NCI-H1105 treated with DMSO at 0.1 percent for 48 hours (cell line): ENCODE measurements at regions not wholly inside any gene's neighbourhood (a gene's known extent, or its start where the extent isn't known, plus 50 kb on each side); places are given as distances from the start of the nearest gene placed in this dataset.
"Not testable (repeated sequence)": the region's sequence is repeated elsewhere in the genome, so short reads cannot be mapped to it uniquely, and the experiment has no call there.

Experiments
- DNase-seq: peaks from one replicate; lab custom pipeline; 2025; lab: John Stamatoyannopoulos, UW

- no peak for DNase-seq
These were observed 229.3 kb downstream of the PCSK1 start for GRCh38 chr5:96203761-96204160.

GRCh38 chr5:96201503-96201902 is 231.5 kb downstream of the PCSK1 start:
- DNase-seq, result no peak

DNA sequence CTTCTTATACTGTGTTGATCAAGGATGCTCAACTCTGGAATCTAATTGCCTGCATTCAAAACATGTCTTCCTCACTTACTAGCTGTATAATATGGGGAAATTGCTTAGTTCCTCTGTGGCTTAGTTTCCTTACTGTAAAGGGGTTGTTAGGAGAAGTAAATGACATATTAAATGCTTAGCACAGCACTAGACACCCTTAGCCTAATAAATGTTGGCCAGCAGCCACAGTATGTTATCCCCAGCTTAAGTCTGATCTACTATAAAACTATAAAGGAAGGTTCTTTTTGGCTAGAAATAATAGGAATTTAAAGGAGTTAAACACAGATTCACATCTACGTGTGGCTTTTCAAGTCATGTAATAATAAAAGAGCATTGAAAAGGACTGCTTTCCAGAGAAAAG is 232.4 kb downstream of the PCSK1 start:
- no peak for DNase-seq

GRCh38 chr5:96199713-96200183 is 233.3 kb downstream of the PCSK1 start:
- DNase-seq, result no peak

GRCh38 chr5:96198356-96199058 is 234.5 kb downstream of the PCSK1 start:
- no peak for DNase-seq

GRCh38 chr5:96197767-96198166 is 235.3 kb downstream of the PCSK1 start:
- DNase-seq, result not testable (repeated sequence)

GRCh38 chr5:96197347-96197746 is 235.7 kb upstream of the ELL2 start:
- DNase-seq, result no peak

GRCh38 chr5:96196890-96197289 is 235.2 kb upstream of the ELL2 start:
- no peak for DNase-seq

DNA sequence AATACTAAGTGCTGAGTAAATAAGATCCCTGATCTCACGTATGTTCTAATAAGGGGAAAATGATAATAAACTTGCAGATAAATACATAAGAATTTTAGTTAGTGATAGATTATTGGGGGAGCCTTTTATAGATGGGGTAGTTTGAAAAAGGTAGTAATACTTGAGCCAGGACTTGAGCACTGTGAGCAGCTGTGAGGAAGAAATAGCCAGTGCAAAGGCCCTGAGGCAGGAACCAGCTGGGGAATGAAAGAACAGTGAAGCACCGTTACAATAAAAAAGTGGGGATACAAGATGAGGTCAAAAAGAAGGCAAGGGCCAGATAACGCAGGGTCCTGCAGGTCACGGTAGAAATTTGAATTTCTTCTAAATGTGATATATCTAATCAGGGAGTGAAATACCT is 234.8 kb upstream of the ELL2 start:
- no peak for DNase-seq

- DNase-seq, result no peak
These were observed 233.5 kb upstream of the ELL2 start for GRCh38 chr5:96195123-96195522.

GRCh38 chr5:96194593-96194992 is 232.9 kb upstream of the ELL2 start:
- no peak for DNase-seq

DNA sequence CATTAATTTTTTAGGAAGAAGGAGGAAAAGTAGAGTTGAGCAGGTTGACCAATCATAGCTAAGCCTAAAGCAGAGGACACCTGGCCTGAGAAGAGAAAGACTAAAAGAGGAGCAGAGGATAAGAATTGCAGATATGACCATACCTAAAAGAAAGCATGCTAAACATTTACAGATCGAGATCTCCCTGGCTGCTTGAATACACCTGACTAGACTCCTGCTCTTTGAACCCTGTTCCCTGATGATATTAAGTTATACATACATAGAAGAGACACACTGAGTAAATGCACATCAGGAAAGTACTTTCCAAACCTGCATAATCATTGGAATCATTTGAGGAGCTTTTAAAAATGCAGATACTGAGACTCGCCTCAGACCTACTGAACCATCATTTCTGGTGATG is 232.3 kb upstream of the ELL2 start:
- DNase-seq, result no peak

DNA sequence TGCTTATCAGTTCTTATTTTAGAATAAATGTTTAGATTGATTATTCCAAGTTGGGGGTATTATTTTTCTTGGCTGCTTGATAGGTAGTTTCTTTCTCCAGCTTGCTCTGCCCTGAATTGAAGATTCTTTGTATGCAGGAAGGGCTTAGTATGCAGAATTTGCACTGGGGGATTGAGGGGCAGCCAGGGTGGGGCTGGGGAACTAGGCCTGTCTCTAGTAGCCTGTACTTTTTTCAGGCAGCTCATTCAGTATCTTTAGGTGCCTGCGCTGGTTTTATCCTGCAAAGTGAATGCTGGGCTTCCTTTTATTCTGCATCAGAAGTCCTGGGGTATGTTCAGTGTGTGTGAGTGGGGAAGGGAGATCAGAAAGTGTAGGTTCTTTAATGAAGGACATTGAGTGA is 228.3 kb upstream of the ELL2 start:
- DNase-seq, result no peak

- DNase-seq, result no peak
These were observed 227.6 kb upstream of the ELL2 start for GRCh38 chr5:96189028-96189826.

DNA sequence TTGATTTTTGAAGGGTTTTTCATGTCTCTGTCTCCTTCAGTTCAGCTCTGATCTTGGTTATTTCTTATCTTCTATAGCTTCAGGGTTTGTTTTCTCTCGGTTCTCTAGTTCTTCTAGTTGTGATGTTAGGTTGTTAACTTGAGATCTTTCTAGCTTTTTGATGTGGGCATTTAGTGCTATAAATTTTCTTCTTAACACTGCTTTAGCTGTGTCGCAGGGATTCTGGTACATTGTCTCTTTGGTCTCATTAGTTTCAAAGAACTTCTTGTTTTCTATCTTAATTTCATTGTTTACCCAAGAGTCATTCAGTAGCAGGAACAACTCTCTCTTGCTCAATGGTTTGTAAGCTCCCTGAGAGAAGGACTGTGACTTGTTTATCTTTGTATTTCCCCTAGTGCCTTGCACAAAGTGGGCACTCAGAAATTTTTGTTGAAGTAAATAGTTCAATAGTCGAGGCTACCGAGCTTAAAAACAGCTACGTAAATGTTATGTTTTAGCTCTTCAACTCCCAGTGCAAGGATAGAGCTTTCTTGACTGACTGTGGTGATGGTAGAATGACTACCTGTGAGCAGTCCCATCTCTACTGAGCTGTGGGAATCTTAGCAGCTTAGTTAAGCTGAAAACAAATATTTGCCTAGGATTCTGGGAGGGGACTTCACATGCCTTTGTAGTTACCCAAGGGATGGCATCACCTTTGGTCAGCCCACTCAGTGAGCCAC is 225.8 kb upstream of the ELL2 start:
- DNase-seq, result no peak

GRCh38 chr5:96184510-96184909 is 222.9 kb upstream of the ELL2 start:
- not testable (repeated sequence) for DNase-seq

- no peak for DNase-seq
These were observed 219.2 kb upstream of the ELL2 start for GRCh38 chr5:96180684-96181435.

- DNase-seq, result no peak
These were observed 215.7 kb upstream of the ELL2 start for GRCh38 chr5:96177303-96177869.

GRCh38 chr5:96176022-96176421 is 214.4 kb upstream of the ELL2 start:
- DNase-seq, result no peak

DNA sequence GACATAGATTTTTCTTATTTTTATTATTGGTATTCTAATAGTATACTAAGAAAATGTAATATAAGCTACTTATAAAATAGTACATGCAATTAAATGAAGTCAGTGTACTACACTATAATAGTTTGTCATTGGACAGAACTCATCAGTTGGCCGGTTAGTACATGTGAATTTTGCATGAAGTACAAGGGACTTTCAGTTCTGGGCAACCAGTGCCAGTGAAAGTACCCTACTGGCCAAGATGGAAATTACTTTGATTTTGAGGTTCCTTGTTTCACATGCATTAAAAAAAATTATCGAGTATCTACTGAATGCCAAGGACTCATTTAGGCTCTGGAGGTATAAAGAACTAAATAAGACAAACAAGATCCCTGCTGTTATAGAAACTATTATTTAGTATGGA is 213.4 kb upstream of the ELL2 start:
- DNase-seq, result no peak

GRCh38 chr5:96173366-96173765 is 211.7 kb upstream of the ELL2 start:
- DNase-seq, result no peak

GRCh38 chr5:96172436-96172835 is 210.8 kb upstream of the ELL2 start:
- DNase-seq, result no peak
